Ishikawa (cell line): ENCODE measurements at regions not wholly inside any gene's neighbourhood (a gene's known extent, or its start where the extent isn't known, plus 50 kb on each side); places are given as distances from the start of the nearest gene placed in this dataset.

Experiments
- CEBPB ChIP-seq: IDR thresholded peaks from 2 replicates; pipeline ENCODE4 v1.6.1; 2012
- CREB1 ChIP-seq: IDR thresholded peaks from 2 replicates; pipeline ENCODE4 v1.6.1; 2012; ENCODE audit warnings: low read depth
- EGR1 ChIP-seq: IDR thresholded peaks from 2 replicates; pipeline ENCODE4 v1.6.1; 2012
- EP300 ChIP-seq: IDR thresholded peaks from 2 replicates; pipeline ENCODE4 v1.6.1; 2012; ENCODE audit warnings: borderline replicate concordance
- FOXM1 ChIP-seq: IDR thresholded peaks from 2 replicates; pipeline ENCODE4 v1.6.1; 2012; ENCODE audit warnings: low read depth, borderline replicate concordance
- MAX ChIP-seq: IDR thresholded peaks from 2 replicates; pipeline ENCODE4 v1.6.1; 2012
- NFIC ChIP-seq: IDR thresholded peaks from 2 replicates; pipeline ENCODE4 v1.6.1; 2012
- RAD21 ChIP-seq: IDR thresholded peaks from 2 replicates; pipeline ENCODE4 v1.6.1; 2012; ENCODE audit warnings: low read depth
- REST ChIP-seq: IDR thresholded peaks from 2 replicates; pipeline ENCODE4 v1.6.1; 2012; ENCODE audit warnings: low read depth, mild to moderate bottlenecking
- TAF1 ChIP-seq: IDR thresholded peaks from 2 replicates; pipeline ENCODE4 v1.6.1; 2012; ENCODE audit warnings: low read depth, mild to moderate bottlenecking
- TCF12 ChIP-seq: IDR thresholded peaks from 2 replicates; pipeline ENCODE4 v1.6.1; 2012; ENCODE audit warnings: low read depth
- TEAD4 ChIP-seq: IDR thresholded peaks from 2 replicates; pipeline ENCODE4 v1.6.1; 2012
- USF1 ChIP-seq: IDR thresholded peaks from 2 replicates; pipeline ENCODE4 v1.6.1; 2012
- YY1 ChIP-seq: IDR thresholded peaks from 2 replicates; pipeline ENCODE4 v1.6.1; 2012; ENCODE audit warnings: low read depth
- ZBTB7A ChIP-seq: IDR thresholded peaks from 2 replicates; pipeline ENCODE4 v1.6.1; 2012; ENCODE audit warnings: low read depth

- no peak for TF ChIP-seq USF1
- TF ChIP-seq MAX = no peak
- TF ChIP-seq RAD21 = no peak
- no peak for TF ChIP-seq FOXM1
- no peak for TF ChIP-seq TEAD4
- TF ChIP-seq EP300 = no peak
- TF ChIP-seq YY1 = no peak
- TF ChIP-seq ZBTB7A = no peak
- TF ChIP-seq CREB1 = no peak
- TF ChIP-seq TCF12 = no peak
- TF ChIP-seq REST = no peak
- TF ChIP-seq EGR1 = no peak
- no peak for TF ChIP-seq CEBPB
- TF ChIP-seq TAF1 = no peak
- no peak for TF ChIP-seq NFIC
These were observed 279.7 kb downstream of the PYDC2 start for GRCh38 chr3:191740712-191741111.

- TF ChIP-seq RAD21 = no peak
- no peak for TF ChIP-seq EP300
- no peak for TF ChIP-seq TEAD4
These were observed 282.3 kb downstream of the PYDC2 start for GRCh38 chr3:191743283-191743682.

GRCh38 chr3:191750618-191751017 is 289.7 kb downstream of the PYDC2 start:
- TF ChIP-seq YY1 = no peak
- TF ChIP-seq TEAD4 = no peak
- no peak for TF ChIP-seq CREB1
- no peak for TF ChIP-seq NFIC

GRCh38 chr3:191753196-191753595 is 292.2 kb downstream of the PYDC2 start:
- TF ChIP-seq EP300 = no peak
- no peak for TF ChIP-seq TAF1
- no peak for TF ChIP-seq NFIC
- no peak for TF ChIP-seq MAX
- no peak for TF ChIP-seq CREB1
- TF ChIP-seq ZBTB7A = no peak
- TF ChIP-seq CEBPB = no peak
- TF ChIP-seq USF1 = no peak
- TF ChIP-seq REST = no peak

- TF ChIP-seq MAX (no peak), EGR1 (no peak), TAF1 (no peak), CREB1 (no peak), RAD21 (no peak), YY1 (no peak), TEAD4 (no peak), USF1 (no peak), FOXM1 (no peak), TCF12 (no peak), NFIC (no peak), CEBPB (no peak), REST (no peak), ZBTB7A (no peak), EP300 (no peak)
These were observed 300.9 kb downstream of the PYDC2 start for GRCh38 chr3:191761906-191762305.
